ENCODE measurements at regions not wholly inside any gene's neighbourhood (a gene's known extent, or its start where the extent isn't known, plus 50 kb on each side); places are given as distances from the start of the nearest gene placed in this dataset.

GRCh38 chr6:40962241-40962640 lies 76.8 kb downstream of the UNC5CL start:
- TF ChIP-seq CTCF (IDR thresholded peaks at IDR 0.05; ENCODE audit: insufficient read depth, missing control alignments): no peak
- DNase-seq (ENCODE audit: insufficient read length, low spot score) (no peak), FAIRE-seq (no peak)

GRCh38 chr6:40961831-40962230 lies 77.2 kb downstream of the UNC5CL start:
- no peak for FAIRE-seq

GRCh38 chr6:40960742-40961430 lies 78.1 kb downstream of the UNC5CL start:
- DNase-seq (ENCODE audit: insufficient read length, low spot score) (no peak), FAIRE-seq (no peak)
- TF ChIP-seq CTCF (IDR thresholded peaks at IDR 0.05; ENCODE audit: insufficient read depth, missing control alignments): no peak

More at GRCh38 chr6:40961831-40962230, 77.2 kb downstream of the UNC5CL start:
- no peak for TF ChIP-seq CTCF (IDR thresholded peaks at IDR 0.05; ENCODE audit: insufficient read depth, missing control alignments)
- DNase-seq (ENCODE audit: insufficient read length, low spot score): no peak

GRCh38 chr6:40959781-40960327 lies 79.2 kb downstream of the UNC5CL start:
- DNase-seq (ENCODE audit: insufficient read length, low spot score) (no peak), FAIRE-seq (no peak)
- no peak for TF ChIP-seq CTCF (IDR thresholded peaks at IDR 0.05; ENCODE audit: insufficient read depth, missing control alignments)

GRCh38 chr6:40958738-40959137 lies 80.3 kb downstream of the UNC5CL start:
- no peak for FAIRE-seq
- DNase-seq (ENCODE audit: insufficient read length, low spot score): no peak

GRCh38 chr6:40957616-40958492 lies 81.2 kb downstream of the UNC5CL start:
- DNase-seq (ENCODE audit: insufficient read length, low spot score) (no peak), FAIRE-seq (no peak)
- no peak for TF ChIP-seq CTCF (IDR thresholded peaks at IDR 0.05; ENCODE audit: insufficient read depth, missing control alignments)

More at GRCh38 chr6:40958738-40959137, 80.3 kb downstream of the UNC5CL start:
- TF ChIP-seq CTCF (IDR thresholded peaks at IDR 0.05; ENCODE audit: insufficient read depth, missing control alignments): no peak
